ENCODE measurements at regions not wholly inside any gene's neighbourhood (a gene's known extent, or its start where the extent isn't known, plus 50 kb on each side); places are given as distances from the start of the nearest gene placed in this dataset.

GRCh38 chr22:22798716-22799115, 88.9 kb upstream of the IGLL5 start:
- ChIA-PET POLR2A (no interaction called here), CTCF (interaction anchor here (0.6 to 3.5 kb wide), 11 partner anchors 9 to 336 kb away, joined by 3 to 41 read pairs (median 5); no protein-coding TSS in a partner anchor)
- TF ChIP-seq ZNF404 (tag by site-specific recombination; IDR thresholded peaks at IDR 0.05) (no peak), ZNF423 (tag by site-specific recombination; IDR thresholded peaks at IDR 0.05) (no peak), KLF17 (tag by site-specific recombination; IDR thresholded peaks at IDR 0.05) (no peak), ZBTB17 (tag by site-specific recombination; IDR thresholded peaks at IDR 0.05) (no peak), ZNF23 (tag by site-specific recombination; IDR thresholded peaks at IDR 0.05; ENCODE audit: borderline replicate concordance) (no peak), ZNF654 (tag by site-specific recombination; IDR thresholded peaks at IDR 0.05; ENCODE audit: low read depth) (no peak), FEZF1 (tag by site-specific recombination; IDR thresholded peaks at IDR 0.05) (no peak), PBX3 (CRISPR knock-in tag; IDR thresholded peaks at IDR 0.05) (no peak), ZFP37 (tag by site-specific recombination; IDR thresholded peaks at IDR 0.05) (no peak), PATZ1 (tag by site-specific recombination; IDR thresholded peaks at IDR 0.05) (no peak), ZNF510 (tag by site-specific recombination; IDR thresholded peaks at IDR 0.05; ENCODE audit: insufficient replicate concordance) (no peak), ZNF426 (tag by site-specific recombination; IDR thresholded peaks at IDR 0.05) (no peak), ZNF514 (tag by site-specific recombination; IDR thresholded peaks at IDR 0.05) (no peak), ZNF585B (tag by site-specific recombination; IDR thresholded peaks at IDR 0.05) (no peak)
- H3K4me1 ChIP-seq (ENCODE audit: control insufficient read depth, insufficient read depth, low read length), result no peaks in the 10 kb centered on the region
- no peaks in the 10 kb centered on the region for H3K9me3 ChIP-seq (ENCODE audit: control insufficient read depth, insufficient read depth, low read depth, low read length)
- no peak overlapping the region for H3K4me3 ChIP-seq (ENCODE audit: low read depth, low read length)
- no peak overlapping the region for H3K27ac ChIP-seq (ENCODE audit: extremely low read depth, low read depth, low read length)
- H3K36me3 ChIP-seq (ENCODE audit: control insufficient read depth in 2 of 2, insufficient read depth in 1 of 2, low read length in 2 of 2), result no peaks in the 10 kb centered on the region

- ChIA-PET CTCF (interaction anchor here (0.6 to 3.5 kb wide), 7 partner anchors 11 to 89 kb away, joined by 3 to 41 read pairs (median 8); no protein-coding TSS in a partner anchor), POLR2A (no interaction called here)
- Histone ChIP-seq H3K27ac (ENCODE audit: extremely low read depth, low read depth, low read length) (no peak overlapping the region), H3K4me3 (ENCODE audit: low read depth, low read length) (no peak overlapping the region), H3K9me3 (ENCODE audit: control insufficient read depth, insufficient read depth, low read depth, low read length) (no peaks in the 10 kb centered on the region), H3K4me1 (ENCODE audit: control insufficient read depth, insufficient read depth, low read length) (no peaks in the 10 kb centered on the region), H3K36me3 (ENCODE audit: control insufficient read depth in 2 of 2, insufficient read depth in 1 of 2, low read length in 2 of 2) (no peaks in the 10 kb centered on the region)
- TF ChIP-seq CTCF (tag by site-specific recombination; IDR thresholded peaks at IDR 0.05) (no peak), ZNF114 (tag by site-specific recombination; IDR thresholded peaks at IDR 0.05) (no peak), ZNF37A (tag by site-specific recombination; IDR thresholded peaks at IDR 0.05) (no peak), ZBTB44 (tag by site-specific recombination; IDR thresholded peaks at IDR 0.05) (no peak), ZNF473 (tag by site-specific recombination; IDR thresholded peaks at IDR 0.05) (no peak), PRDM6 (tag by site-specific recombination; IDR thresholded peaks at IDR 0.05) (no peak), ZNF626 (tag by site-specific recombination; IDR thresholded peaks at IDR 0.05) (no peak), ZNF362 (tag by site-specific recombination; IDR thresholded peaks at IDR 0.05) (no peak)
These were observed 88.1 kb upstream of the IGLL5 start for GRCh38 chr22:22799561-22799960.

Data from HEK293 (cell line).